ENCODE measurements at regions not wholly inside any gene's neighbourhood (a gene's known extent, or its start where the extent isn't known, plus 50 kb on each side); places are given as distances from the start of the nearest gene placed in this dataset.

- H3K27ac ChIP-seq = no peak overlapping the region
- no peaks in the 10 kb centered on the region for H3K79me2 ChIP-seq (ENCODE audit: low read depth)
- no peaks in the 10 kb centered on the region for H3K9me2 ChIP-seq (ENCODE audit: insufficient read depth)
- H2AFZ ChIP-seq = no peak overlapping the region
- DNase-seq = no peak
- no peak overlapping the region for H3K4me3 ChIP-seq
- H3K36me3 ChIP-seq (ENCODE audit: low read depth) = no peaks in the 10 kb centered on the region
- H3K27me3 ChIP-seq (ENCODE audit: insufficient read depth, low read depth) = peaks cover 6% of the 10 kb centered on the region; the same call in 1 of the 2 replicates
- TF ChIP-seq CTCF (conservative IDR thresholded peaks at IDR 0.05) (no peak), EZH2 (IDR thresholded peaks at IDR 0.05; ENCODE audit: low read depth) (no peak)
- intact Hi-C loops (cut with micrococcal nuclease; ENCODE audit: unreplicated experiment) = loop anchor here (10.0 kb wide), 2 partner anchors 216 to 606 kb away; no protein-coding TSS in a partner anchor
- no peak overlapping the region for H3K4me2 ChIP-seq
- no peaks in the 10 kb centered on the region for H3K9me3 ChIP-seq (ENCODE audit: insufficient read depth, low read depth)
- H4K20me1 ChIP-seq (ENCODE audit: insufficient read depth) = no peaks in the 10 kb centered on the region
- POLR2A ChIA-PET (ENCODE audit: unreplicated experiment) = no interaction called here
- CTCF ChIA-PET = no interaction called here
- H3K4me1 ChIP-seq (replicated peaks; ENCODE audit: insufficient read depth) = peaks cover 17% of the 10 kb centered on the region
- BruUV-seq (replicated peaks) = no TSS peak
- no peaks in the 10 kb centered on the region for H3F3A ChIP-seq (ENCODE audit: insufficient read depth, low read depth)
These were observed 417.5 kb upstream of the ZMIZ1 start for GRCh38 chr10:78651287-78651686.

- Histone ChIP-seq H4K20me1 (ENCODE audit: insufficient read depth) (no peaks in the 10 kb centered on the region), H3K9me2 (ENCODE audit: insufficient read depth) (no peaks in the 10 kb centered on the region), H3K4me2 (no peak overlapping the region), H3K36me3 (ENCODE audit: low read depth) (no peaks in the 10 kb centered on the region), H3K9me3 (ENCODE audit: insufficient read depth, low read depth) (no peaks in the 10 kb centered on the region), H2AFZ (no peak overlapping the region), H3K4me3 (no peak overlapping the region), H3K27me3 (ENCODE audit: insufficient read depth, low read depth) (peaks cover 6% of the 10 kb centered on the region; the same call in 1 of the 2 replicates), H3K27ac (no peak overlapping the region), H3K4me1 (replicated peaks; ENCODE audit: insufficient read depth) (peaks cover under 1% of the 10 kb centered on the region; the same call in 1 of the 2 replicates), H3F3A (ENCODE audit: insufficient read depth, low read depth) (no peaks in the 10 kb centered on the region), H3K79me2 (ENCODE audit: low read depth) (no peaks in the 10 kb centered on the region)
- no peak for DNase-seq
- no TSS peak for BruUV-seq (replicated peaks)
- intact Hi-C loops (cut with micrococcal nuclease; ENCODE audit: unreplicated experiment) = loop anchor here (10.0 kb wide), 2 partner anchors 219 to 609 kb away; no protein-coding TSS in a partner anchor
- ChIA-PET CTCF (interaction anchor here (0.6 kb wide), 1 partner anchor 422 kb away, joined by 3 read pairs; no protein-coding TSS in a partner anchor), POLR2A (ENCODE audit: unreplicated experiment) (no interaction called here)
- no peak for TF ChIP-seq CTCF (conservative IDR thresholded peaks at IDR 0.05)
- no peak for TF ChIP-seq EZH2 (IDR thresholded peaks at IDR 0.05; ENCODE audit: low read depth)
These were observed 415.2 kb upstream of the ZMIZ1 start for GRCh38 chr10:78653555-78653954.

- no peak overlapping the region for H3K4me3 ChIP-seq
- no peak for DNase-seq
- H3K36me3 ChIP-seq (ENCODE audit: low read depth) = no peaks in the 10 kb centered on the region
- no peaks in the 10 kb centered on the region for H3K9me3 ChIP-seq (ENCODE audit: insufficient read depth, low read depth)
- CTCF ChIA-PET = no interaction called here
- H3F3A ChIP-seq (ENCODE audit: insufficient read depth, low read depth) = no peaks in the 10 kb centered on the region
- POLR2A ChIA-PET (ENCODE audit: unreplicated experiment) = no interaction called here
- intact Hi-C loops (cut with micrococcal nuclease; ENCODE audit: unreplicated experiment) = loop anchor here (10.0 kb wide), 2 partner anchors 219 to 609 kb away; no protein-coding TSS in a partner anchor
- peaks cover 6% of the 10 kb centered on the region; the same call in 1 of the 2 replicates for H3K27me3 ChIP-seq (ENCODE audit: insufficient read depth, low read depth)
- BruUV-seq (replicated peaks) = no TSS peak
- H3K79me2 ChIP-seq (ENCODE audit: low read depth) = no peaks in the 10 kb centered on the region
- H3K27ac ChIP-seq = no peak overlapping the region
- no peak overlapping the region for H3K4me2 ChIP-seq
- no peaks in the 10 kb centered on the region for H4K20me1 ChIP-seq (ENCODE audit: insufficient read depth)
- peaks cover 6% of the 10 kb centered on the region for H3K4me1 ChIP-seq (replicated peaks; ENCODE audit: insufficient read depth)
- H2AFZ ChIP-seq = no peak overlapping the region
- TF ChIP-seq CTCF (conservative IDR thresholded peaks at IDR 0.05) = no peak
- no peak for TF ChIP-seq EZH2 (IDR thresholded peaks at IDR 0.05; ENCODE audit: low read depth)
- H3K9me2 ChIP-seq (ENCODE audit: insufficient read depth) = no peaks in the 10 kb centered on the region
These were observed 414.6 kb upstream of the ZMIZ1 start for GRCh38 chr10:78654047-78654590.

Data from PC-9 (cell line).